Keratinocyte (primary cell): ENCODE measurements at regions not wholly inside any gene's neighbourhood (a gene's known extent, or its start where the extent isn't known, plus 50 kb on each side); places are given as distances from the start of the nearest gene placed in this dataset.

Source experiments
- EZH2 ChIP-seq: IDR thresholded peaks from one replicate; pipeline ENCODE4 v1.6.1; 2012; ENCODE audit warnings: inconsistent platforms, mild to moderate bottlenecking, low read length, moderate library complexity
- TF ChIP-seq, protein P1 (sequence below), 3 experiments: IDR thresholded peaks in 1 of 3; conservative IDR thresholded peaks in 1 of 3; optimal IDR thresholded peaks in 1 of 3; 2 replicates in 2 of 3; 3 replicates in 1 of 3; pipeline versions ENCODE3 to v1.5.1; 2011; ENCODE audit warnings: low read length in 3 of 3, mild to moderate bottlenecking in 3 of 3, moderate library complexity in 2 of 3, control low read depth in 1 of 3, inconsistent platforms in 1 of 3; ENCODE audit not compliant: insufficient read depth in 2 of 3; ENCODE audit errors: extremely low read depth in 1 of 3

DNA sequence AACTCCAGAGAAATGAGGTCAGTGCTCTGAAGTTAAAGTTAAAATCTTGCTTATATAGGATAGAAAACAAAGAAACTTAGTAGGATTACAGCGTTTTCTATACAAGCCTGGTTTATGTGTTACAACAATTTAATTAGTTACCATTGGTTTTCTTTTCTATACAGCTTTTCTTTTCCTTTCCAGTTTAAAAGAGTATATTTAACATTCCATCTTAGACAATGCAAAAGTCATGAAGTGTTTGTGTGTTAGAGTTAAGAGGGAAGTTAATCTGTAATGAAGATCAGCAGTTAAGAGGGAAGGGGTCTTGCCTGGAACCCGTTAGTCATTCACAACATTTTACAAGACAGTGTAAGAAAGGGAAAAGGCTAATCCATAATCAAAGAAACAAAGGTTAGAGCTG is 338.3 kb downstream of the OTUD1 start:
- TF ChIP-seq, protein P1, sequence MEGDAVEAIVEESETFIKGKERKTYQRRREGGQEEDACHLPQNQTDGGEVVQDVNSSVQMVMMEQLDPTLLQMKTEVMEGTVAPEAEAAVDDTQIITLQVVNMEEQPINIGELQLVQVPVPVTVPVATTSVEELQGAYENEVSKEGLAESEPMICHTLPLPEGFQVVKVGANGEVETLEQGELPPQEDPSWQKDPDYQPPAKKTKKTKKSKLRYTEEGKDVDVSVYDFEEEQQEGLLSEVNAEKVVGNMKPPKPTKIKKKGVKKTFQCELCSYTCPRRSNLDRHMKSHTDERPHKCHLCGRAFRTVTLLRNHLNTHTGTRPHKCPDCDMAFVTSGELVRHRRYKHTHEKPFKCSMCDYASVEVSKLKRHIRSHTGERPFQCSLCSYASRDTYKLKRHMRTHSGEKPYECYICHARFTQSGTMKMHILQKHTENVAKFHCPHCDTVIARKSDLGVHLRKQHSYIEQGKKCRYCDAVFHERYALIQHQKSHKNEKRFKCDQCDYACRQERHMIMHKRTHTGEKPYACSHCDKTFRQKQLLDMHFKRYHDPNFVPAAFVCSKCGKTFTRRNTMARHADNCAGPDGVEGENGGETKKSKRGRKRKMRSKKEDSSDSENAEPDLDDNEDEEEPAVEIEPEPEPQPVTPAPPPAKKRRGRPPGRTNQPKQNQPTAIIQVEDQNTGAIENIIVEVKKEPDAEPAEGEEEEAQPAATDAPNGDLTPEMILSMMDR (optimal IDR thresholded peaks at IDR 0.05 in 1 of 3, IDR thresholded peaks at IDR 0.05 in 1 of 3, conservative IDR thresholded peaks at IDR 0.05 in 1 of 3; ENCODE audit: extremely low read depth in 1 of 3, insufficient read depth in 2 of 3, low read length in 3 of 3) = no peak
- TF ChIP-seq EZH2 = no peak
